GM21423 (cell line): ENCODE measurements at regions not wholly inside any gene's neighbourhood (a gene's known extent, or its start where the extent isn't known, plus 50 kb on each side); places are given as distances from the start of the nearest gene placed in this dataset.

Experiments
- ATAC-seq: cut with Tn5 transposase; IDR thresholded peaks from one replicate; pipeline ENCODE4 v1.9.1; 2021; ENCODE audit warnings: mild to moderate bottlenecking, moderate library complexity; ENCODE audit not compliant: unreplicated experiment

- ATAC-seq = no peak
Observed at GRCh38 chr5:28517691-28518090, 1479.3 kb upstream of the CDH9 start.

GRCh38 chr5:28516722-28517121, 1478.3 kb upstream of the CDH9 start:
- ATAC-seq = no peak

- no peak for ATAC-seq
Observed at GRCh38 chr5:28512648-28513047, 1474.3 kb upstream of the CDH9 start.

- ATAC-seq = no peak
Observed at GRCh38 chr5:28505121-28505520, 1466.7 kb upstream of the CDH9 start.

- ATAC-seq = no peak
Observed at GRCh38 chr5:28500511-28500910, 1462.1 kb upstream of the CDH9 start.

GRCh38 chr5:28499766-28500290, 1461.4 kb upstream of the CDH9 start:
- no peak for ATAC-seq

GRCh38 chr5:28495876-28496275, 1457.5 kb upstream of the CDH9 start:
- ATAC-seq = no peak

- ATAC-seq = no peak
Observed at GRCh38 chr5:28493456-28493855, 1455.1 kb upstream of the CDH9 start.

GRCh38 chr5:28488752-28489151, 1450.4 kb upstream of the CDH9 start:
- ATAC-seq = no peak

- no peak for ATAC-seq
Observed at GRCh38 chr5:28483327-28484025, 1445.1 kb upstream of the CDH9 start.

GRCh38 chr5:28473531-28474107, 1435.2 kb upstream of the CDH9 start:
- no peak for ATAC-seq

- ATAC-seq = no peak
Observed at GRCh38 chr5:28468166-28468565, 1429.8 kb upstream of the CDH9 start.

- no peak for ATAC-seq
Observed at GRCh38 chr5:28463728-28464127, 1425.3 kb upstream of the CDH9 start.

- no peak for ATAC-seq
Observed at GRCh38 chr5:28451483-28451882, 1413.1 kb upstream of the CDH9 start.

- ATAC-seq = no peak
Observed at GRCh38 chr5:28450997-28451396, 1412.6 kb upstream of the CDH9 start.

- no peak for ATAC-seq
Observed at GRCh38 chr5:28448791-28449190, 1410.4 kb upstream of the CDH9 start.

- ATAC-seq = no peak
Observed at GRCh38 chr5:28430565-28431178, 1392.3 kb upstream of the CDH9 start.

GRCh38 chr5:28421141-28421540, 1382.8 kb upstream of the CDH9 start:
- ATAC-seq = no peak

GRCh38 chr5:28415791-28416443, 1377.5 kb upstream of the CDH9 start:
- no peak for ATAC-seq

GRCh38 chr5:28414619-28415018, 1376.2 kb upstream of the CDH9 start:
- no peak for ATAC-seq

GRCh38 chr5:28408651-28409050, 1370.3 kb upstream of the CDH9 start:
- no peak for ATAC-seq

GRCh38 chr5:28408186-28408585, 1369.8 kb upstream of the CDH9 start:
- ATAC-seq = no peak
